Adrenal gland (tissue), 9 donors: ENCODE measurements at regions not wholly inside any gene's neighbourhood (a gene's known extent, or its start where the extent isn't known, plus 50 kb on each side); places are given as distances from the start of the nearest gene placed in this dataset.
"Not testable (repeated sequence)": the region's sequence is repeated elsewhere in the genome, so short reads cannot be mapped to it uniquely, and the experiment has no call there.

Experiments used
- DNase-seq, 7 donors: peaks; one replicate each; pipeline ENCODE4 v3.0.0-alpha.2; 2019 to 2020
- H3K27ac ChIP-seq, 5 donors: fragments of 200-600 bp; sonication (generic) in 4 of 5; 1 replicate in 3 of 5; 2 replicates in 2 of 5; pipeline versions ENCODE4 v1.5.1 to v1.8.0; 2016 to 2020; ENCODE audit warnings: mild to moderate bottlenecking in 1 of 5
- H3K27me3 ChIP-seq: fragments of 200-600 bp; 2 replicates; pipeline ENCODE4 v1.8.0; 2021
- H3K36me3 ChIP-seq, 2 donors: fragments of 200-600 bp; replicated peaks in 1 of 2; 1 replicate in 1 of 2; 2 replicates in 1 of 2; pipeline versions ENCODE4 v1.5.1 to v1.8.0; 2018 to 2022
- H3K4me1 ChIP-seq, 2 donors: fragments of 200-600 bp; replicated peaks in 1 of 2; 1 replicate in 1 of 2; 2 replicates in 1 of 2; pipeline versions ENCODE4 v1.5.1 to v1.8.0; 2018 to 2021
- H3K4me3 ChIP-seq, 4 donors: fragments of 200-600 bp; sonication (generic) in 3 of 4; one replicate each; pipeline ENCODE4 v1.5.1; 2016 to 2018
- H3K9me3 ChIP-seq, 3 donors: fragments of 200-600 bp; sonication (generic) in 1 of 3; replicated peaks in 1 of 3; 1 replicate in 2 of 3; 2 replicates in 1 of 3; pipeline versions ENCODE4 v1.5.1 to v1.8.0; 2016 to 2021
- CTCF ChIP-seq, 6 experiments: fragments of 450-650 bp in 4 of 6; fragments of 200-600 bp in 2 of 6; sonication (generic) in 1 of 6; IDR thresholded peaks; 1 replicate in 5 of 6; 2 replicates in 1 of 6; pipeline versions ENCODE4 v1.5.1 to v1.8.0; 2016 to 2021; ENCODE audit warnings: antibody characterized with exemption in 6 of 6, mild to moderate bottlenecking in 2 of 6, moderate library complexity in 1 of 6
- POLR2A ChIP-seq, 2 donors: fragments of 450-650 bp; IDR thresholded peaks; one replicate each; pipeline ENCODE4 v1.6.1; 2017; ENCODE audit warnings: antibody characterized with exemption in 2 of 2, mild to moderate bottlenecking in 2 of 2, moderate library complexity in 1 of 2
- WGBS, 4 donors: extraction: QIAGEN DNeasy Blood & Tissue Kit in 2 of 4; methylation state at CpG; one replicate each; pipeline versions ENCODE4 v1.1.5 to v1.1.7; 2013 to 2017; 5-methylcytosine and 5-hydroxymethylcytosine counted together
- intact Hi-C, 2 donors: fragments of 100-400 bp; cut with DNase I; formaldehyde crosslinking; loops; one replicate each; pipeline versions ENCODE4 v1.14.1 to v1.15.0; 2022 to 2023
- donor health status: healthy with polysubstance abuse.
- donor health status: Bipolar disorder and iron deficiency.
- donor health status: DM: yes; HTN: yes; CAD: no.
- donor health status: DM: no; HTN: no; CAD: no.
- donor health status: DM: no; HTN: no; CAD: no.

DNA sequence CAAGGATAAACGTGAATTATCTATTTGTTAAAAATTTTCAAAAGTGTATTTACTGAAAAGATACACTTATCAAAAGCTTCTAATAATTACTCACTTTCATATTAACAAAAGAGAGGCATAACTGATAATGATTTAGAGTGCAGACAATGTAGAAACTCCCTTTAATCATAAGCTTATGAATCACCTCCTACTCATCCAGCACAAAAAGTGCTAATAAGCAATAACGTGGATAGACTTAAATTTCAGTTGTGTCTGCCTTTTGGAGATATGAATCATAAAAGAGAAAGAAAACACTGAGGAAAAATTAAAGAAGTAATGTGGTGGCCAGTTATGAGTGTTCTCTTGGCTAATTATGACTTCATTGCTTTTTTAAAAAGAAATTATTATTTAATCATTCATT is 827.6 kb upstream of the B3GALT2 start:
- Histone ChIP-seq H3K36me3 (no peaks in the 10 kb centered on the region), H3K27me3 (no peaks in the 10 kb centered on the region), H3K9me3 (no peaks in the 10 kb centered on the region), H3K27ac (no peak overlapping the region), H3K4me1 (no peaks in the 10 kb centered on the region), H3K4me3 (no peak overlapping the region)
- no peak for TF ChIP-seq CTCF (IDR thresholded peaks at IDR 0.05)
- TF ChIP-seq POLR2A (IDR thresholded peaks at IDR 0.05) = no peak
- DNase-seq = no peak
- whole genome bisulfite sequencing, 4 donors = 35 to 41% (median 36%) methylated on average over 2 of the region's 2 CpGs
- intact Hi-C loops = no loop called here

GRCh38 chr1:194013561-194013960 is 827.1 kb upstream of the B3GALT2 start:
- H3K4me3 ChIP-seq = no peak overlapping the region
- H3K4me1 ChIP-seq = no peaks in the 10 kb centered on the region
- no peaks in the 10 kb centered on the region for H3K27me3 ChIP-seq
- intact Hi-C loops = no loop called here
- no peaks in the 10 kb centered on the region for H3K36me3 ChIP-seq
- H3K27ac ChIP-seq = no peak overlapping the region
- no peak for DNase-seq
- 58 to 75% (median 61%) methylated on average over 2 of the region's 2 CpGs for WGBS, 4 donors
- TF ChIP-seq CTCF (IDR thresholded peaks at IDR 0.05) (no peak), POLR2A (IDR thresholded peaks at IDR 0.05) (no peak)
- no peaks in the 10 kb centered on the region for H3K9me3 ChIP-seq

GRCh38 chr1:194004146-194004545 is 817.7 kb upstream of the B3GALT2 start:
- no peaks in the 10 kb centered on the region for H3K9me3 ChIP-seq
- H3K4me1 ChIP-seq = no peaks in the 10 kb centered on the region
- no peak overlapping the region for H3K27ac ChIP-seq
- no peaks in the 10 kb centered on the region for H3K36me3 ChIP-seq
- WGBS, 4 donors = 69 to 73% (median 71%) methylated on average over 2 of the region's 2 CpGs
- intact Hi-C loops = no loop called here
- TF ChIP-seq CTCF (IDR thresholded peaks at IDR 0.05) = no peak
- no peak for TF ChIP-seq POLR2A (IDR thresholded peaks at IDR 0.05)
- H3K27me3 ChIP-seq = no peaks in the 10 kb centered on the region
- H3K4me3 ChIP-seq = no peak overlapping the region
- no peak for DNase-seq

GRCh38 chr1:194001726-194002350 is 815.4 kb upstream of the B3GALT2 start:
- intact Hi-C loops, H3K4me1 ChIP-seq, H3K4me3 ChIP-seq, DNase-seq, H3K9me3 ChIP-seq, H3K27ac ChIP-seq, H3K27me3 ChIP-seq, H3K36me3 ChIP-seq: not testable (repeated sequence)
- 89 to 97% (median 96%) methylated on average over 3 to 33 of the region's 33 CpGs for WGBS, 4 donors

- Histone ChIP-seq H3K9me3 (no peaks in the 10 kb centered on the region), H3K4me1 (no peaks in the 10 kb centered on the region), H3K27me3 (no peaks in the 10 kb centered on the region), H3K36me3 (no peaks in the 10 kb centered on the region), H3K4me3 (no peak overlapping the region), H3K27ac (no peak overlapping the region)
- no peak for DNase-seq
- TF ChIP-seq CTCF (IDR thresholded peaks at IDR 0.05) (no peak), POLR2A (IDR thresholded peaks at IDR 0.05) (no peak)
- intact Hi-C loops = no loop called here
- WGBS, 4 donors = 69 to 91% (median 81%) methylated on average over 2 of the region's 2 CpGs
Measured at GRCh38 chr1:193988885-193989284, 802.5 kb upstream of the B3GALT2 start.
